ENCODE measurements at regions not wholly inside any gene's neighbourhood (a gene's known extent, or its start where the extent isn't known, plus 50 kb on each side); places are given as distances from the start of the nearest gene placed in this dataset.

GRCh38 chr5:158064334-158065123, 205.6 kb upstream of the CLINT1 start:
- Mint-ChIP-seq H3K4me3 (no peak overlapping the region), H3K4me1 (ENCODE audit: low read depth) (no peaks in the 10 kb centered on the region), H3K9me3 (no peaks in the 10 kb centered on the region), H3K27ac (no peak overlapping the region), H3K36me3 (ENCODE audit: low read depth) (no peaks in the 10 kb centered on the region), H3K27me3 (peaks cover 6% of the 10 kb centered on the region)
- no peak for DNase-seq

GRCh38 chr5:158063052-158063451, 204.1 kb upstream of the CLINT1 start:
- Mint-ChIP-seq H3K27ac (no peak overlapping the region), H3K4me3 (no peak overlapping the region), H3K9me3 (no peaks in the 10 kb centered on the region), H3K27me3 (peaks cover 12% of the 10 kb centered on the region), H3K36me3 (ENCODE audit: low read depth) (no peaks in the 10 kb centered on the region), H3K4me1 (ENCODE audit: low read depth) (no peaks in the 10 kb centered on the region)
- no peak for DNase-seq

GRCh38 chr5:158061451-158061850, 202.5 kb upstream of the CLINT1 start:
- no peak overlapping the region for H3K4me3 Mint-ChIP-seq
- H3K4me1 Mint-ChIP-seq (ENCODE audit: low read depth): no peaks in the 10 kb centered on the region
- no peak for DNase-seq
- H3K27me3 Mint-ChIP-seq: peaks cover 14% of the 10 kb centered on the region
- H3K27ac Mint-ChIP-seq: no peak overlapping the region
- H3K36me3 Mint-ChIP-seq (ENCODE audit: low read depth): no peaks in the 10 kb centered on the region
- H3K9me3 Mint-ChIP-seq: no peaks in the 10 kb centered on the region

GRCh38 chr5:158060212-158060611, 201.3 kb upstream of the CLINT1 start:
- Mint-ChIP-seq H3K9me3 (no peaks in the 10 kb centered on the region), H3K4me3 (no peak overlapping the region), H3K36me3 (ENCODE audit: low read depth) (no peaks in the 10 kb centered on the region), H3K4me1 (ENCODE audit: low read depth) (no peaks in the 10 kb centered on the region), H3K27me3 (peaks cover 14% of the 10 kb centered on the region), H3K27ac (no peak overlapping the region)
- DNase-seq: no peak

- no peak for DNase-seq
- Mint-ChIP-seq H3K27me3 (peaks cover 14% of the 10 kb centered on the region), H3K36me3 (ENCODE audit: low read depth) (no peaks in the 10 kb centered on the region), H3K4me3 (no peak overlapping the region), H3K9me3 (no peaks in the 10 kb centered on the region), H3K27ac (no peak overlapping the region), H3K4me1 (ENCODE audit: low read depth) (no peaks in the 10 kb centered on the region)
These were observed 199.5 kb upstream of the CLINT1 start for GRCh38 chr5:158058208-158059120.

- Mint-ChIP-seq H3K4me3 (no peak overlapping the region), H3K36me3 (ENCODE audit: low read depth) (no peaks in the 10 kb centered on the region), H3K4me1 (ENCODE audit: low read depth) (no peaks in the 10 kb centered on the region), H3K27me3 (peaks cover 14% of the 10 kb centered on the region), H3K27ac (no peak overlapping the region), H3K9me3 (no peaks in the 10 kb centered on the region)
- DNase-seq: no peak
These were observed 197.3 kb upstream of the CLINT1 start for GRCh38 chr5:158056130-158056825.

- Mint-ChIP-seq H3K9me3 (no peaks in the 10 kb centered on the region), H3K4me1 (ENCODE audit: low read depth) (no peaks in the 10 kb centered on the region), H3K27me3 (peaks cover 22% of the 10 kb centered on the region), H3K27ac (no peak overlapping the region), H3K36me3 (ENCODE audit: low read depth) (no peaks in the 10 kb centered on the region), H3K4me3 (no peak overlapping the region)
- no peak for DNase-seq
These were observed 196.2 kb upstream of the CLINT1 start for GRCh38 chr5:158055111-158055501.

GRCh38 chr5:158054223-158055110, 195.5 kb upstream of the CLINT1 start:
- no peaks in the 10 kb centered on the region for H3K9me3 Mint-ChIP-seq
- H3K36me3 Mint-ChIP-seq (ENCODE audit: low read depth): no peaks in the 10 kb centered on the region
- peaks cover 20% of the 10 kb centered on the region for H3K27me3 Mint-ChIP-seq
- DNase-seq: no peak
- H3K4me1 Mint-ChIP-seq (ENCODE audit: low read depth): no peaks in the 10 kb centered on the region
- H3K4me3 Mint-ChIP-seq: no peak overlapping the region
- H3K27ac Mint-ChIP-seq: no peak overlapping the region

- H3K36me3 Mint-ChIP-seq (ENCODE audit: low read depth): no peaks in the 10 kb centered on the region
- H3K27ac Mint-ChIP-seq: no peak overlapping the region
- H3K4me3 Mint-ChIP-seq: no peak overlapping the region
- H3K4me1 Mint-ChIP-seq (ENCODE audit: low read depth): no peaks in the 10 kb centered on the region
- no peaks in the 10 kb centered on the region for H3K9me3 Mint-ChIP-seq
- DNase-seq: no peak
- peaks cover 23% of the 10 kb centered on the region for H3K27me3 Mint-ChIP-seq
These were observed 192.1 kb upstream of the CLINT1 start for GRCh38 chr5:158051036-158051435.

- no peaks in the 10 kb centered on the region for H3K4me1 Mint-ChIP-seq (ENCODE audit: low read depth)
- H3K27me3 Mint-ChIP-seq: peaks cover 23% of the 10 kb centered on the region
- no peak overlapping the region for H3K4me3 Mint-ChIP-seq
- DNase-seq: no peak
- H3K9me3 Mint-ChIP-seq: no peaks in the 10 kb centered on the region
- no peak overlapping the region for H3K27ac Mint-ChIP-seq
- H3K36me3 Mint-ChIP-seq (ENCODE audit: low read depth): no peaks in the 10 kb centered on the region
These were observed 191.5 kb upstream of the CLINT1 start for GRCh38 chr5:158050421-158050820.

GRCh38 chr5:158049459-158049858, 190.5 kb upstream of the CLINT1 start:
- Mint-ChIP-seq H3K4me3 (no peak overlapping the region), H3K9me3 (no peaks in the 10 kb centered on the region), H3K27me3 (peaks cover 23% of the 10 kb centered on the region), H3K4me1 (ENCODE audit: low read depth) (no peaks in the 10 kb centered on the region), H3K36me3 (ENCODE audit: low read depth) (no peaks in the 10 kb centered on the region), H3K27ac (no peak overlapping the region)
- DNase-seq: no peak

GRCh38 chr5:158045696-158046095, 186.8 kb upstream of the CLINT1 start:
- no peak overlapping the region for H3K4me3 Mint-ChIP-seq
- H3K27ac Mint-ChIP-seq: no peak overlapping the region
- no peaks in the 10 kb centered on the region for H3K4me1 Mint-ChIP-seq (ENCODE audit: low read depth)
- no peak for DNase-seq
- no peaks in the 10 kb centered on the region for H3K9me3 Mint-ChIP-seq
- H3K36me3 Mint-ChIP-seq (ENCODE audit: low read depth): no peaks in the 10 kb centered on the region
- H3K27me3 Mint-ChIP-seq: peaks cover 14% of the 10 kb centered on the region

- Mint-ChIP-seq H3K36me3 (ENCODE audit: low read depth) (no peaks in the 10 kb centered on the region), H3K9me3 (peaks cover 7% of the 10 kb centered on the region), H3K27ac (no peak overlapping the region), H3K4me3 (no peak overlapping the region), H3K4me1 (ENCODE audit: low read depth) (no peaks in the 10 kb centered on the region), H3K27me3 (peaks cover 3% of the 10 kb centered on the region)
- no peak for DNase-seq
These were observed 181.0 kb upstream of the CLINT1 start for GRCh38 chr5:158039911-158040347.

- Mint-ChIP-seq H3K4me3 (no peak overlapping the region), H3K36me3 (ENCODE audit: low read depth) (peaks cover 5% of the 10 kb centered on the region), H3K9me3 (peaks cover 12% of the 10 kb centered on the region), H3K4me1 (ENCODE audit: low read depth) (no peaks in the 10 kb centered on the region), H3K27me3 (peaks cover 8% of the 10 kb centered on the region), H3K27ac (no peak overlapping the region)
- no peak for DNase-seq
These were observed 180.5 kb upstream of the CLINT1 start for GRCh38 chr5:158039441-158039840.
